Astrocyte (in vitro differentiated cells and primary cell): ENCODE measurements at regions not wholly inside any gene's neighbourhood (a gene's known extent, or its start where the extent isn't known, plus 50 kb on each side); places are given as distances from the start of the nearest gene placed in this dataset.

ENCODE experiments used
- EZH2 ChIP-seq: IDR thresholded peaks from 2 replicates; pipeline ENCODE4 v1.6.1; 2012; ENCODE audit warnings: mild to moderate bottlenecking, low read length, inconsistent platforms; ENCODE audit not compliant: insufficient read depth
- TF ChIP-seq, protein P1 (sequence below): IDR thresholded peaks from 2 replicates; pipeline ENCODE4 v1.5.1; 2011; ENCODE audit warnings: low read depth, mild to moderate bottlenecking, inconsistent platforms, low read length, moderate library complexity; ENCODE audit not compliant: insufficient read depth

DNA sequence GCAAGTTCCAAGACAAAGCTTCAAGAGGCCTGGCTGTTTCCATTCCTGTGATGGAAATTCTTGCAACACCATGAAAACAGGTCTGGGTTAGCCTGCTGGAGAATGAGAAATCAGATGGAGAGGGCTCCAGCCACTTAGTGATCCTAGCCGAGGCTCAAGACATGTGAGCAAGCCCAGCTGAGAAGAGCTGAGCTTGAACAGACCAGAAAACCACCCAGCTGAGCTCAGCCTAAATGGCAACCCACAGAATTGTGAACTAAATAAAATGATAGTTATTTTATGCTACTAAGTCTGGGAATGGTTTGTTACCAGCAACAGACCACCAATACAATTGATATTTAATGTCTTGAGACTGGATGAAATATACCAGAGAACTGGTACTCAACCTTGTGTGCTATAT lies 494.5 kb downstream of the RMST start:
- TF ChIP-seq, protein P1, sequence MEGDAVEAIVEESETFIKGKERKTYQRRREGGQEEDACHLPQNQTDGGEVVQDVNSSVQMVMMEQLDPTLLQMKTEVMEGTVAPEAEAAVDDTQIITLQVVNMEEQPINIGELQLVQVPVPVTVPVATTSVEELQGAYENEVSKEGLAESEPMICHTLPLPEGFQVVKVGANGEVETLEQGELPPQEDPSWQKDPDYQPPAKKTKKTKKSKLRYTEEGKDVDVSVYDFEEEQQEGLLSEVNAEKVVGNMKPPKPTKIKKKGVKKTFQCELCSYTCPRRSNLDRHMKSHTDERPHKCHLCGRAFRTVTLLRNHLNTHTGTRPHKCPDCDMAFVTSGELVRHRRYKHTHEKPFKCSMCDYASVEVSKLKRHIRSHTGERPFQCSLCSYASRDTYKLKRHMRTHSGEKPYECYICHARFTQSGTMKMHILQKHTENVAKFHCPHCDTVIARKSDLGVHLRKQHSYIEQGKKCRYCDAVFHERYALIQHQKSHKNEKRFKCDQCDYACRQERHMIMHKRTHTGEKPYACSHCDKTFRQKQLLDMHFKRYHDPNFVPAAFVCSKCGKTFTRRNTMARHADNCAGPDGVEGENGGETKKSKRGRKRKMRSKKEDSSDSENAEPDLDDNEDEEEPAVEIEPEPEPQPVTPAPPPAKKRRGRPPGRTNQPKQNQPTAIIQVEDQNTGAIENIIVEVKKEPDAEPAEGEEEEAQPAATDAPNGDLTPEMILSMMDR: no peak
- no peak for TF ChIP-seq EZH2
